K562 (cell line): ENCODE measurements at regions not wholly inside any gene's neighbourhood (a gene's known extent, or its start where the extent isn't known, plus 50 kb on each side); places are given as distances from the start of the nearest gene placed in this dataset.

ENCODE experiments used
- ATAC-seq: fragments of 200-7000 bp; cut with Tn5 transposase; 3 replicates; pipeline ENCODE4 v1.9.1; 2020; ENCODE audit warnings: moderate library complexity
- BruUV-seq: library from RNA; stranded (reverse); fragments of 400-500 nt; replicated peaks from 2 replicates; lab custom pipeline; 2021; lab: Mats Ljungman, UMichigan
- CTCF ChIA-PET: fragments of 300-600 bp; formaldehyde crosslinking; extraction: SDS; loops from one replicate; lab custom pipeline; 2021; ENCODE audit warnings: low intra/inter-chr PET ratio; lab: Yijun Ruan, JAX
- POLR2A ChIA-PET: fragments of 300-600, 350-650 bp; sonication (Branson Sonifier 250); formaldehyde crosslinking; extraction: SDS; loops from one replicate; lab custom pipeline; 2021; ENCODE audit warnings: antibody characterized with exemption, inconsistent platforms; lab: Yijun Ruan, JAX
- DNase-seq, 4 experiments: peaks; one replicate each; pipeline versions ENCODE4 v3.0.0 to v3.0.0-alpha.2; 2011 to 2018; ENCODE audit warnings: low spot score in 3 of 4, mixed read lengths in 3 of 4; ENCODE audit errors: extremely low read depth in 1 of 4
- FAIRE-seq: peaks from 2 replicates; lab custom pipeline; 2011; peaks lifted over from hg19 to GRCh38; lab: Jason Lieb, UNC
- H2AFZ ChIP-seq: 2 replicates; pipeline ENCODE4 v1.6.0; 2011; ENCODE audit warnings: low read depth, low read length, control low read depth, inconsistent platforms
- H3K27ac ChIP-seq: fragments of 200-600 bp; 3 replicates; pipeline ENCODE4 v1.8.0; 2011; ENCODE audit warnings: low read depth, mild to moderate bottlenecking, control low read depth, inconsistent platforms, low read length, moderate library complexity, mixed read lengths; ENCODE audit errors: extremely low read depth
- H3K27me3 ChIP-seq, 2 experiments: fragments of 300-600 bp in 1 of 2; 2 replicates in 1 of 2; 3 replicates in 1 of 2; pipeline versions ENCODE4 v1.6.0 to v1.8.0; 2011; ENCODE audit warnings: inconsistent platforms in 2 of 2, low read length in 2 of 2, mild to moderate bottlenecking in 1 of 2, mixed read lengths in 1 of 2, moderate library complexity in 1 of 2; ENCODE audit not compliant: control insufficient read depth in 2 of 2, insufficient read depth in 2 of 2
- H3K36me3 ChIP-seq: fragments of 300-600 bp; 3 replicates; pipeline ENCODE4 v1.8.0; 2011; ENCODE audit warnings: mild to moderate bottlenecking, low read length, inconsistent platforms; ENCODE audit not compliant: control insufficient read depth, insufficient read depth
- H3K4me1 ChIP-seq, 2 experiments: fragments of 200-600 bp in 1 of 2; replicated peaks in 1 of 2; 2 replicates in 1 of 2; 3 replicates in 1 of 2; pipeline versions ENCODE4 v1.5.1 to v1.8.0; 2011; ENCODE audit warnings: inconsistent platforms in 2 of 2, low read length in 2 of 2, mild to moderate bottlenecking in 1 of 2, mixed read lengths in 1 of 2, moderate library complexity in 1 of 2; ENCODE audit not compliant: control insufficient read depth in 2 of 2, insufficient read depth in 2 of 2
- H3K4me2 ChIP-seq: 2 replicates; pipeline ENCODE4 v1.6.1; 2011; ENCODE audit warnings: low read length, control low read depth, inconsistent platforms, mixed read lengths; ENCODE audit not compliant: insufficient read depth
- H3K4me3 ChIP-seq: fragments of 200-600 bp; sonication (generic), shearing (Covaris generic); 2 replicates; pipeline ENCODE4 v1.5.1; 2016; ENCODE audit warnings: control low read depth, inconsistent platforms
- H3K79me2 ChIP-seq: fragments of 200-600 bp; 3 replicates; pipeline ENCODE4 v1.8.0; 2011; ENCODE audit warnings: low read length, inconsistent platforms; ENCODE audit not compliant: control insufficient read depth, insufficient read depth
- H3K9ac ChIP-seq, 2 experiments: 2 replicates each; pipeline versions ENCODE4 v1.6.0 to v1.6.1; 2011; ENCODE audit warnings: low read depth in 2 of 2, low read length in 2 of 2, control low read depth in 1 of 2, inconsistent platforms in 1 of 2, mild to moderate bottlenecking in 1 of 2, mixed read lengths in 1 of 2; ENCODE audit not compliant: insufficient read depth in 1 of 2
- H3K9me1 ChIP-seq: one replicate; pipeline ENCODE4 v1.6.0; 2011; ENCODE audit warnings: inconsistent platforms, mild to moderate bottlenecking, low read length, moderate library complexity; ENCODE audit not compliant: control insufficient read depth, insufficient read depth
- H3K9me3 ChIP-seq: replicated peaks from 2 replicates; pipeline ENCODE4 v1.5.1; 2011; ENCODE audit warnings: low read depth, low read length, inconsistent platforms; ENCODE audit not compliant: control insufficient read depth, insufficient read depth
- H4K20me1 ChIP-seq: replicated peaks from 2 replicates; pipeline ENCODE4 v1.6.1; 2011; ENCODE audit warnings: low read length, inconsistent platforms, mixed read lengths; ENCODE audit not compliant: control insufficient read depth, insufficient read depth
- L3MBTL2 ChIP-seq: fragments of 450-650 bp; IDR thresholded peaks from 2 replicates; pipeline ENCODE4 v1.6.1; 2016; ENCODE audit warnings: mild to moderate bottlenecking, moderate library complexity
- MAFK ChIP-seq: IDR thresholded peaks from 2 replicates; pipeline ENCODE4 v1.6.1; 2011; ENCODE audit warnings: low read length, improper control_type of control experiment
- RCOR1 ChIP-seq, 2 experiments: IDR thresholded peaks; 2 replicates each; pipeline ENCODE4 v1.6.1; 2012; ENCODE audit warnings: low read depth in 2 of 2, low read length in 2 of 2, borderline replicate concordance in 1 of 2, improper control_type of control experiment in 1 of 2
- ZNF561 ChIP-seq: fragments of 450-650 bp; formaldehyde crosslinking; conservative IDR thresholded peaks from 2 replicates; pipeline ENCODE4 v1.4.0; 2020; ENCODE audit warnings: mild to moderate bottlenecking, moderate library complexity
- WGBS: fragments of 100-300 bp; shearing (Covaris generic); methylation state at CpG from one replicate; pipeline ENCODE4 v1.1.6; 2016; ENCODE audit warnings: low coverage, mixed read lengths; ENCODE audit not compliant: insufficient coverage; ENCODE audit errors: missing lambda C conversion rate; 5-methylcytosine and 5-hydroxymethylcytosine counted together
- in situ Hi-C: fragments of 300-500 bp; cut with MboI; formaldehyde crosslinking; loops from 4 replicates; pipeline ENCODE4 v1.15.0; 2018; ENCODE audit warnings: inconsistent platforms, mixed read lengths
- intact Hi-C: fragments of 100-400 bp; cut with micrococcal nuclease; formaldehyde crosslinking; loops from 2 replicates; pipeline ENCODE4 v1.14.2; 2022
- TF ChIP-seq, protein P1 (sequence below): fragments of 200-600 bp; sonication (generic); IDR thresholded peaks from one replicate; pipeline ENCODE4 v1.6.1; 2012; ENCODE audit warnings: mild to moderate bottlenecking, low read depth, low read length, inconsistent platforms
- TF ChIP-seq, protein P2 (sequence below): sonication (generic); formaldehyde crosslinking; IDR thresholded peaks from 2 replicates; pipeline ENCODE4 v1.8.0; 2022; ENCODE audit warnings: mild to moderate bottlenecking, missing genetic modification reagents
- TF ChIP-seq, protein P3 (sequence below): fragments of 250-450 bp; sonication (Bioruptor Pico); IDR thresholded peaks from 2 replicates; pipeline ENCODE4 v1.5.0; 2021

DNA sequence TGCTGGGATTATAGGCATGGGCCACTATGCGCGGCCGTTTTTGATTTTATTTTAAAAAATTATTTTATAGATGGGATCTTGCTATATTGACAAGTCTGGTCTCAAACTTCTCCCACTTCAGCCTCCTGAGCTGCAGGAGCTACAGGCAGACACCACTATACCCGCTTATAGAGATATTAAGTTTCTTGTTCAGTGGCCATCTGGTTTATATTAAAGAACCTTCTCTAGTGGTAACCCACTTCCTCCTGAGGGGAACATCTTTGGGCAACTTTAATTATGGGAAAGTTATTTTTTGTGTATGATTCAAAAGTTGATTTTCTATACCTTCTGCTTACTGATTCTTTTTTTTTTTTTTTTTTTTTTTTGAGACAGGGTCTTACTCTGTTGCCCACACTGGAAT, 172.7 kb downstream of the KLF5 start:
- intact Hi-C loops (no loop called here), in situ Hi-C loops (no loop called here)
- CTCF ChIA-PET, result no interaction called here
- Histone ChIP-seq H2AFZ (no peak overlapping the region), H3K27ac (no peak overlapping the region), H3K9ac (no peak overlapping the region), H4K20me1 (no peaks in the 10 kb centered on the region), H3K4me2 (no peak overlapping the region), H3K4me3 (no peak overlapping the region), H3K79me2 (no peaks in the 10 kb centered on the region), H3K9me1 (no peaks in the 10 kb centered on the region), H3K4me1 (no peaks in the 10 kb centered on the region), H3K27me3 (peaks cover 0 to 5% of the 10 kb centered on the region in 2 experiments; a peak in 1 of 5 replicates), H3K36me3 (no peaks in the 10 kb centered on the region), H3K9me3 (no peaks in the 10 kb centered on the region)
- ATAC-seq (no peak), DNase-seq (no peak), FAIRE-seq (no peak)
- BruUV-seq, result no TSS peak
- POLR2A ChIA-PET, result interaction anchor here (0.7 kb wide), 1 partner anchor 20 kb away, joined by 4 read pairs; no protein-coding TSS in a partner anchor
- 0% methylated on average over 4 of the region's 4 CpGs for WGBS
- TF ChIP-seq RCOR1 (IDR thresholded peaks at IDR 0.05; ENCODE audit: borderline replicate concordance in 1 of 2, low read depth in 2 of 2, low read length in 2 of 2), result no peak
- no peak for TF ChIP-seq MAFK
- TF ChIP-seq, protein P1, sequence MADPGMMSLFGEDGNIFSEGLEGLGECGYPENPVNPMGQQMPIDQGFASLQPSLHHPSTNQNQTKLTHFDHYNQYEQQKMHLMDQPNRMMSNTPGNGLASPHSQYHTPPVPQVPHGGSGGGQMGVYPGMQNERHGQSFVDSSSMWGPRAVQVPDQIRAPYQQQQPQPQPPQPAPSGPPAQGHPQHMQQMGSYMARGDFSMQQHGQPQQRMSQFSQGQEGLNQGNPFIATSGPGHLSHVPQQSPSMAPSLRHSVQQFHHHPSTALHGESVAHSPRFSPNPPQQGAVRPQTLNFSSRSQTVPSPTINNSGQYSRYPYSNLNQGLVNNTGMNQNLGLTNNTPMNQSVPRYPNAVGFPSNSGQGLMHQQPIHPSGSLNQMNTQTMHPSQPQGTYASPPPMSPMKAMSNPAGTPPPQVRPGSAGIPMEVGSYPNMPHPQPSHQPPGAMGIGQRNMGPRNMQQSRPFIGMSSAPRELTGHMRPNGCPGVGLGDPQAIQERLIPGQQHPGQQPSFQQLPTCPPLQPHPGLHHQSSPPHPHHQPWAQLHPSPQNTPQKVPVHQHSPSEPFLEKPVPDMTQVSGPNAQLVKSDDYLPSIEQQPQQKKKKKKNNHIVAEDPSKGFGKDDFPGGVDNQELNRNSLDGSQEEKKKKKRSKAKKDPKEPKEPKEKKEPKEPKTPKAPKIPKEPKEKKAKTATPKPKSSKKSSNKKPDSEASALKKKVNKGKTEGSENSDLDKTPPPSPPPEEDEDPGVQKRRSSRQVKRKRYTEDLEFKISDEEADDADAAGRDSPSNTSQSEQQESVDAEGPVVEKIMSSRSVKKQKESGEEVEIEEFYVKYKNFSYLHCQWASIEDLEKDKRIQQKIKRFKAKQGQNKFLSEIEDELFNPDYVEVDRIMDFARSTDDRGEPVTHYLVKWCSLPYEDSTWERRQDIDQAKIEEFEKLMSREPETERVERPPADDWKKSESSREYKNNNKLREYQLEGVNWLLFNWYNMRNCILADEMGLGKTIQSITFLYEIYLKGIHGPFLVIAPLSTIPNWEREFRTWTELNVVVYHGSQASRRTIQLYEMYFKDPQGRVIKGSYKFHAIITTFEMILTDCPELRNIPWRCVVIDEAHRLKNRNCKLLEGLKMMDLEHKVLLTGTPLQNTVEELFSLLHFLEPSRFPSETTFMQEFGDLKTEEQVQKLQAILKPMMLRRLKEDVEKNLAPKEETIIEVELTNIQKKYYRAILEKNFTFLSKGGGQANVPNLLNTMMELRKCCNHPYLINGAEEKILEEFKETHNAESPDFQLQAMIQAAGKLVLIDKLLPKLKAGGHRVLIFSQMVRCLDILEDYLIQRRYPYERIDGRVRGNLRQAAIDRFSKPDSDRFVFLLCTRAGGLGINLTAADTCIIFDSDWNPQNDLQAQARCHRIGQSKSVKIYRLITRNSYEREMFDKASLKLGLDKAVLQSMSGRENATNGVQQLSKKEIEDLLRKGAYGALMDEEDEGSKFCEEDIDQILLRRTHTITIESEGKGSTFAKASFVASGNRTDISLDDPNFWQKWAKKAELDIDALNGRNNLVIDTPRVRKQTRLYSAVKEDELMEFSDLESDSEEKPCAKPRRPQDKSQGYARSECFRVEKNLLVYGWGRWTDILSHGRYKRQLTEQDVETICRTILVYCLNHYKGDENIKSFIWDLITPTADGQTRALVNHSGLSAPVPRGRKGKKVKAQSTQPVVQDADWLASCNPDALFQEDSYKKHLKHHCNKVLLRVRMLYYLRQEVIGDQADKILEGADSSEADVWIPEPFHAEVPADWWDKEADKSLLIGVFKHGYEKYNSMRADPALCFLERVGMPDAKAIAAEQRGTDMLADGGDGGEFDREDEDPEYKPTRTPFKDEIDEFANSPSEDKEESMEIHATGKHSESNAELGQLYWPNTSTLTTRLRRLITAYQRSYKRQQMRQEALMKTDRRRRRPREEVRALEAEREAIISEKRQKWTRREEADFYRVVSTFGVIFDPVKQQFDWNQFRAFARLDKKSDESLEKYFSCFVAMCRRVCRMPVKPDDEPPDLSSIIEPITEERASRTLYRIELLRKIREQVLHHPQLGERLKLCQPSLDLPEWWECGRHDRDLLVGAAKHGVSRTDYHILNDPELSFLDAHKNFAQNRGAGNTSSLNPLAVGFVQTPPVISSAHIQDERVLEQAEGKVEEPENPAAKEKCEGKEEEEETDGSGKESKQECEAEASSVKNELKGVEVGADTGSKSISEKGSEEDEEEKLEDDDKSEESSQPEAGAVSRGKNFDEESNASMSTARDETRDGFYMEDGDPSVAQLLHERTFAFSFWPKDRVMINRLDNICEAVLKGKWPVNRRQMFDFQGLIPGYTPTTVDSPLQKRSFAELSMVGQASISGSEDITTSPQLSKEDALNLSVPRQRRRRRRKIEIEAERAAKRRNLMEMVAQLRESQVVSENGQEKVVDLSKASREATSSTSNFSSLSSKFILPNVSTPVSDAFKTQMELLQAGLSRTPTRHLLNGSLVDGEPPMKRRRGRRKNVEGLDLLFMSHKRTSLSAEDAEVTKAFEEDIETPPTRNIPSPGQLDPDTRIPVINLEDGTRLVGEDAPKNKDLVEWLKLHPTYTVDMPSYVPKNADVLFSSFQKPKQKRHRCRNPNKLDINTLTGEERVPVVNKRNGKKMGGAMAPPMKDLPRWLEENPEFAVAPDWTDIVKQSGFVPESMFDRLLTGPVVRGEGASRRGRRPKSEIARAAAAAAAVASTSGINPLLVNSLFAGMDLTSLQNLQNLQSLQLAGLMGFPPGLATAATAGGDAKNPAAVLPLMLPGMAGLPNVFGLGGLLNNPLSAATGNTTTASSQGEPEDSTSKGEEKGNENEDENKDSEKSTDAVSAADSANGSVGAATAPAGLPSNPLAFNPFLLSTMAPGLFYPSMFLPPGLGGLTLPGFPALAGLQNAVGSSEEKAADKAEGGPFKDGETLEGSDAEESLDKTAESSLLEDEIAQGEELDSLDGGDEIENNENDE, result no peak
- no peak for TF ChIP-seq L3MBTL2
- TF ChIP-seq, protein P2, sequence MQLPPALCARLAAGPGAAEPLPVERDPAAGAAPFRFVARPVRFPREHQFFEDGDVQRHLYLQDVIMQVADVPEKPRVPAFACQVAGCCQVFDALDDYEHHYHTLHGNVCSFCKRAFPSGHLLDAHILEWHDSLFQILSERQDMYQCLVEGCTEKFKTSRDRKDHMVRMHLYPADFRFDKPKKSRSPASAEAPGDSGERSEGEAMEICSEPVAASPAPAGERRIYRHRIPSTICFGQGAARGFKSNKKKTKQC (CRISPR knock-in tag), result no peak
- TF ChIP-seq, protein P3, sequence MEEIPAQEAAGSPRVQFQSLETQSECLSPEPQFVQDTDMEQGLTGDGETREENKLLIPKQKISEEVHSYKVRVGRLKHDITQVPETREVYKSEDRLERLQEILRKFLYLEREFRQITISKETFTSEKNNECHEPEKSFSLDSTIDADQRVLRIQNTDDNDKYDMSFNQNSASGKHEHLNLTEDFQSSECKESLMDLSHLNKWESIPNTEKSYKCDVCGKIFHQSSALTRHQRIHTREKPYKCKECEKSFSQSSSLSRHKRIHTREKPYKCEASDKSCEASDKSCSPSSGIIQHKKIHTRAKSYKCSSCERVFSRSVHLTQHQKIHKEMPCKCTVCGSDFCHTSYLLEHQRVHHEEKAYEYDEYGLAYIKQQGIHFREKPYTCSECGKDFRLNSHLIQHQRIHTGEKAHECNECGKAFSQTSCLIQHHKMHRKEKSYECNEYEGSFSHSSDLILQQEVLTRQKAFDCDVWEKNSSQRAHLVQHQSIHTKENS (CRISPR knock-in tag), result no peak
- TF ChIP-seq ZNF561 (CRISPR knock-in tag), result no peak
